Brain microvascular endothelial cell (primary cell): ENCODE measurements at regions not wholly inside any gene's neighbourhood (a gene's known extent, or its start where the extent isn't known, plus 50 kb on each side); places are given as distances from the start of the nearest gene placed in this dataset.

Experiments used
- DNase-seq: peaks from one replicate; pipeline ENCODE4 v3.0.0-alpha.2; 2020
- H3K27ac ChIP-seq: fragments of 250-450 bp; sonication (Bioruptor Pico); 2 replicates; pipeline ENCODE4 v1.5.1; 2020; ENCODE audit warnings: mild to moderate bottlenecking, moderate library complexity
- H3K27me3 ChIP-seq: fragments of 250-450 bp; sonication (Bioruptor Pico); replicated peaks from 2 replicates; pipeline ENCODE4 v1.5.1; 2020; ENCODE audit warnings: mild to moderate bottlenecking
- H3K36me3 ChIP-seq: fragments of 250-450 bp; sonication (Bioruptor Pico); replicated peaks from 2 replicates; pipeline ENCODE4 v1.5.1; 2020; ENCODE audit warnings: mild to moderate bottlenecking
- H3K4me3 ChIP-seq: 2 replicates; pipeline ENCODE4 v1.5.1; 2011; ENCODE audit warnings: low read depth, mild to moderate bottlenecking, control low read depth, low read length, moderate library complexity
- in situ Hi-C: cut with HindIII; loops from 2 replicates; pipeline ENCODE4 v1.10.0; 2017; ENCODE audit warnings: low sequenced_read_pairs, low pct_ligation_motif_present
- TF ChIP-seq, protein P1 (sequence below): IDR thresholded peaks from 2 replicates; pipeline ENCODE4 v1.5.1; 2011; ENCODE audit warnings: low read depth, mild to moderate bottlenecking, moderate library complexity, low read length, control low read depth, inconsistent platforms; ENCODE audit errors: missing control alignments

- Histone ChIP-seq H3K27ac (no peak overlapping the region), H3K27me3 (no peaks in the 10 kb centered on the region), H3K36me3 (no peaks in the 10 kb centered on the region), H3K4me3 (no peak overlapping the region)
- TF ChIP-seq, protein P1, sequence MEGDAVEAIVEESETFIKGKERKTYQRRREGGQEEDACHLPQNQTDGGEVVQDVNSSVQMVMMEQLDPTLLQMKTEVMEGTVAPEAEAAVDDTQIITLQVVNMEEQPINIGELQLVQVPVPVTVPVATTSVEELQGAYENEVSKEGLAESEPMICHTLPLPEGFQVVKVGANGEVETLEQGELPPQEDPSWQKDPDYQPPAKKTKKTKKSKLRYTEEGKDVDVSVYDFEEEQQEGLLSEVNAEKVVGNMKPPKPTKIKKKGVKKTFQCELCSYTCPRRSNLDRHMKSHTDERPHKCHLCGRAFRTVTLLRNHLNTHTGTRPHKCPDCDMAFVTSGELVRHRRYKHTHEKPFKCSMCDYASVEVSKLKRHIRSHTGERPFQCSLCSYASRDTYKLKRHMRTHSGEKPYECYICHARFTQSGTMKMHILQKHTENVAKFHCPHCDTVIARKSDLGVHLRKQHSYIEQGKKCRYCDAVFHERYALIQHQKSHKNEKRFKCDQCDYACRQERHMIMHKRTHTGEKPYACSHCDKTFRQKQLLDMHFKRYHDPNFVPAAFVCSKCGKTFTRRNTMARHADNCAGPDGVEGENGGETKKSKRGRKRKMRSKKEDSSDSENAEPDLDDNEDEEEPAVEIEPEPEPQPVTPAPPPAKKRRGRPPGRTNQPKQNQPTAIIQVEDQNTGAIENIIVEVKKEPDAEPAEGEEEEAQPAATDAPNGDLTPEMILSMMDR, result no peak
- in situ Hi-C loops, result no loop called here
- no peak for DNase-seq
Measured at GRCh38 chr13:71028884-71029283, 838.1 kb downstream of the DACH1 start.

DNA sequence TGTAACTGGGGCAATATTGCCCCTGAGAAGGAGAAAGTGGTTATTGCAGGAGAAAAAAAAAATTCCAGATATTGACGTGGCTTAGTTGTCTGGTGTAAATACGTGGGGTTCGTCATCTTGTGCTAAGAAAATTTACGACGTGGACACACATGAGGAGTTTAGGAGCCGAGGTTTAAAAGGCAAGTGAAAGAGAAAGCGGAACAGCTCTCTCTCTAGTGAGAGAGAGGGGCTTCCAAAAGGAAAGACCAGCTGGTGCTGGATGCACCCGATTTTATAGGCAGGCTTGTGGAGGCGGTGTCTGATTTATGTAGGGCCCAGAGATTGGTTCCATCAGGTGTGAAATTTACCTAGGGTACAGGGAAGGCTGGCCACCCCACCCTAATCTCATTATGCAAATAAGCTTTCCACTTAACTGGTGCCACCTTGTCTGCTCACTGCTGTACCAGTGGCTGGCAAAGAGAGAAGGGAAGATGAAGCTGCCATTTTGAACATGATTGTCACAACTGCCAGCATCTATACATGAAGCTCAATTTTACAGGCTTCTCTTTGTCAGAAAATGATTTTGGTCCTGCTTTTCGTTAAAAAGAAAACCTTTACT lies 845.1 kb downstream of the DACH1 start:
- no peak overlapping the region for H3K27ac ChIP-seq
- in situ Hi-C loops, result no loop called here
- TF ChIP-seq, protein P1, result no peak
- no peak for DNase-seq
- no peaks in the 10 kb centered on the region for H3K36me3 ChIP-seq
- H3K27me3 ChIP-seq, result no peaks in the 10 kb centered on the region
- no peak overlapping the region for H3K4me3 ChIP-seq

GRCh38 chr13:71018995-71019394 lies 848.0 kb downstream of the DACH1 start:
- Histone ChIP-seq H3K4me3 (no peak overlapping the region), H3K27me3 (no peaks in the 10 kb centered on the region), H3K36me3 (no peaks in the 10 kb centered on the region), H3K27ac (no peak overlapping the region)
- DNase-seq, result peak; percentile 9
- in situ Hi-C loops, result no loop called here
- TF ChIP-seq, protein P1, result no peak

- H3K27me3 ChIP-seq, result no peaks in the 10 kb centered on the region
- no peak overlapping the region for H3K27ac ChIP-seq
- H3K36me3 ChIP-seq, result no peaks in the 10 kb centered on the region
- TF ChIP-seq, protein P1, result no peak
- in situ Hi-C loops, result no loop called here
- DNase-seq, result no peak
- no peak overlapping the region for H3K4me3 ChIP-seq
Measured at GRCh38 chr13:71018544-71018943, 848.5 kb downstream of the DACH1 start.

DNA sequence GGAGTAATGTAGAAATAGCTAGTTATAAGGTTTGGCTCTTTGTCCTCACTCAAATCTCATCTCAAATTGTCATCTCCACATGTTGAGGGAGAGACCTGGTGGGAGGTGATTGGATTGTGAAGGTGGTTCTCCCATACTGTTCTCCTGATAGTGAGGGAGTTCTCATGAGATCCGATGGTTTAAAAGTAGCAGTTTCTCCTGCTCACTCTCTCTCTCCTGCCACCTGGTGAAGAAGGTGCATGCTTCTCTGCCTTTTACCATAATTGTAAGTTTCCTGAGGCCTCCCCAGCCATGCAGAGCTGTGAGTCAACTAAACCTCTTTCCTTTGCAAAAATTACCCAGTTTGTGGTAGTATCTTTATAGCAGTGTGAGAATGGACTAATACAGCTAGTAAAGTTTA lies 849.4 kb downstream of the DACH1 start:
- no peak for DNase-seq
- H3K27me3 ChIP-seq, result no peaks in the 10 kb centered on the region
- in situ Hi-C loops, result no loop called here

More for the DNA sequence above, 849.4 kb downstream of the DACH1 start:
- H3K4me3 ChIP-seq, result no peak overlapping the region
- TF ChIP-seq, protein P1, result no peak
- H3K27ac ChIP-seq, result no peak overlapping the region
- no peaks in the 10 kb centered on the region for H3K36me3 ChIP-seq
